HG03571 (cell line): ENCODE measurements at regions not wholly inside any gene's neighbourhood (a gene's known extent, or its start where the extent isn't known, plus 50 kb on each side); places are given as distances from the start of the nearest gene placed in this dataset.

Source experiments
- ATAC-seq: cut with Tn5 transposase; IDR thresholded peaks from one replicate; pipeline ENCODE4 v1.9.1; 2021; ENCODE audit not compliant: unreplicated experiment

DNA sequence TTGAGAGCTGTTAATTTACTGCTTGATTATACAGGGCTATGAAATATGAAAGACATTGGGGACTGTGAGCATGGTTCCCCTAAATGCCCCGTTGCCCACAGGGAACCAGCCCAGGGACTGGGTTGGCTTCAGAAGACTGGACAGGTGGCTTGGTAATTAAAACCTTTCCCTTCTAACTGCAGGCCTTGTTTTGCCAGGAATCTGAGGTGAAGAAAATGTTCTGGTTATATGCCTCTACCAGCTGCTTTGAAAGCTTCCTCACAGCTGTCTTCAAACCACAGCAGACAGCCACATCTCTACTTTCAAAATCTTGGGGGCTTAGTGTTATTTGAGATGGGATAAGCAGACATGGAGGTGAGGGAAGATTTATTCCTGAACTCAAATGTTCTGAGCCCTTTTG lies 153.3 kb upstream of the SPRY4 start:
- no peak for ATAC-seq

GRCh38 chr5:142475102-142475513 lies 150.3 kb upstream of the SPRY4 start:
- ATAC-seq, result no peak

DNA sequence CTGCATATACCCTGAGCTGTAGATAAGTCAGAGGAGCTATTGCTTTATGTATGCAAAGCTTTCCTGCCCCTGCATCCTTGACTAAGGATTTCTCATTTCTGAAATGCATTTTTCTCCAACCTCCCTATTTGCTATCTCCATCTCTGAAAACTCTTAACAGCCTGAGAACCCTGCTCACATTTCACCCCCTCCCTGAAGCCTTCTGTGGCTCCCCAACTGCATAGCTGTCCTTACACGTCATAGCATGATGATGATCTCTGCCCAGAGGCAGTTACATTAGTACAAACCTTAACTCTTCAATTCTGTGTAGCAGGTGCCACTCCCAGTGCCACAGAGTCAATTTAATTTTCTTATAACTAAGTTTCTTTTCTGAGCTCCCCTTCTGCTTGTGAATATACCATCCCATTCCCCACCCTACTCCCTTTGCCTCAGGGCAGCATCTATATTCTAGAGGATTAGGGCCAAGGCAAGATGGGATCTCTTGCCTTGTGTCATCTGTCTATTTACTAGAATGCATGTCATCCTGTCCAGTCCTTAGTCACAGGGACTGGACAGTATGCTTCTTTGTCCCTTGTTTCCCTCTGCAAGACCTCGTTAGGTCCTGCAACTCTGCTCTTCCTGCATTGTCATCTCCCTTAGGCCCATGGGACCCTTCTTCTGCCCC lies 149.7 kb upstream of the SPRY4 start:
- ATAC-seq, result no peak

DNA sequence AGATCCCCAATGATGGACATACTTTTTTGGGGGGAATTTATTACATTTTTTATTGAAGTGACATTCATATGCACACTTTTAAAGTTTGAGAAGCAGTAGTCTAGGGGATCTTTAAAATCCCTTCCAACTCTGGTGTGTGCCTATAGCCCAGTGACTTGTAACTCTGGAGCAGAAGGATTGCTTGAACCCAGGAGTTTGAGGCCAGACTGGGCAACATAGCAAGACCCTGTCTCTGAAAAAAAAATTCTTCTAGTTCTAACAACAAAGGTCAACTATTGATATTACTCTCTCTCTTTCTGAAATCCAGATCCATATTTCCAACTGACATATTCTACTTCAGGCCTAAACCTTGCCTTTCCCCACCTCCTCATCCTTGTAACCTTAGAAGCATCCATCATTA lies 148.2 kb upstream of the SPRY4 start:
- ATAC-seq, result no peak

GRCh38 chr5:142472306-142472951 lies 147.6 kb upstream of the SPRY4 start:
- ATAC-seq, result no peak

DNA sequence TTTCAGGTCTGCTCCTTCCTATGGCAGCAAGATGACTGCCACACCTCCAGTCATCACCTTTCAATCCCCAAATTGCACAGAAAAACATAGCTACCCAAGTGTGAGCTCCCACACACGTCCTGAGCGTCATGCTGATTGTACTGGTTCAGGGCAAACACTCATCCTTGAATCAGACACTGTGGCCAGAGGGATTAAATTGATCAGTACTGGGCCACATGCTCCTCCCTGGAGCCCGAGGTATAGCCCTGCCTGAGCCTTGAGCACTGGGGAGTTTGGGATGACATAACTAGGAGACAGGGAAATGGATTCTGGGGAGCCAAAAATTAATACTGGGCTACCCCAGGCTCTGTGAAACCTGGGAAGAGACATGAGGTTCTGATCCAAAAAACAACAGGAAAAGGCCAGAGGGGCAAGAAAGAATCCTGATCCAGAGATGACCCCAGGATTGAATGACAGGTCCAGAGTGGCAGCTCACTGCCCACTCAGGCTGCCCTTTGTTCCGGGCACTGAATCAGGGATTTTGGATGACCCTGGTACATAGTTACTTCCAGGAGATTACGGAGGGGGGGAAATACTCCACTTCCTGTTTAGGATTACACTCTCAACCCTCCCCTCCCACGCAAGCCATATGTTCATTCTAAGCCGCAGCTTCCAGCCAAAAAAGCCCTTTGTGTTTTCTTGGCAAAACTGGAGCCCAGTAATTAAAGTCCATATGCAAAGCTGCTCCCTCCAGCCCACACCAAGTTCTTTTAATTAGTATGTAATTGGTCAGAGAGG lies 141.6 kb upstream of the SPRY4 start:
- ATAC-seq, result no peak

GRCh38 chr5:142465476-142465875 lies 140.7 kb upstream of the SPRY4 start:
- ATAC-seq, result no peak

GRCh38 chr5:142463904-142464303 lies 139.1 kb upstream of the SPRY4 start:
- ATAC-seq, result no peak

GRCh38 chr5:142461028-142461590 lies 136.3 kb upstream of the SPRY4 start:
- no peak for ATAC-seq

- ATAC-seq, result no peak
These were observed 134.4 kb upstream of the SPRY4 start for GRCh38 chr5:142459209-142459608.

- ATAC-seq, result no peak
These were observed 131.0 kb upstream of the SPRY4 start for GRCh38 chr5:142455856-142456255.

GRCh38 chr5:142453932-142454331 lies 129.1 kb upstream of the SPRY4 start:
- no peak for ATAC-seq

DNA sequence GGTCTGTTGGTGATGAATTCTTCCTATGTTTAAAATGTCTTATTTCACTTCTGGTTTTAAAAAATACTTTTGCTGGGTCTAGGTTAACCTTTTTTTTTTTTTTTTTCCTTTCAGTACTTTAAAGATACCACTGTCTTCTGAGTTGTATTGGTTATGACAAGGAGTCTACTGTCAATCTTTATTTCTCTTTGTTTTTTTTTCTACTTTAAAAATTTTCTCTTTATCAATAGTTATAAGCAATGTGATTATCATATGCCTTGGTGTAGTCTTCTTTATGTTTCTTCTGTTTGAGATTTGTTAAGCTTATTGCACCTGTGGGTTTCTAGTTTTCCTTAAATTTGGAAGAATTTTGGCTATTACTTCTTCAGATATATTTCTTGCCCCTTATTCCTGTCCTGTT lies 125.6 kb upstream of the SPRY4 start:
- no peak for ATAC-seq

- ATAC-seq, result no peak
These were observed 123.1 kb upstream of the SPRY4 start for GRCh38 chr5:142447887-142448286.

GRCh38 chr5:142446960-142447279 lies 122.1 kb upstream of the SPRY4 start:
- ATAC-seq, result no peak

GRCh38 chr5:142446131-142446959 lies 121.5 kb upstream of the SPRY4 start:
- ATAC-seq, result no peak

DNA sequence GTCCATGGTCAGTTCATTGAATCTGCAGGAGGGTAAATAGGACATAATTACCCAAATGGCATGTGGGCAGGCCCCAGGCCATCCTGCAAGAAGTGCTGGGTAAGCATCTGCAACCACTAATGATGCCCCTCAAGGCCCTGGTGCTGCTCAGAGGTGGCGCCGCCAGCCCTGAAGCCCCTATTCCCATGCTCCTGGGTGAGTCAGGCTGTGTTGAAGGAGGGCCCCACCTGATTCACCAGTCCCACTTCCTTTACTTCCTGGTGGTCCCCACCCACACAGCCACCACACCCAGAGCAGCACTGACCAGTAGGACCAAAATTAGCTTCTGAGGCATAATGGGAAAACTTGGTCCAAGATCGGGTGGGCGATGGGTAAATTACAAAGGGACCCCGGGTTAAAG lies 120.4 kb upstream of the SPRY4 start:
- ATAC-seq, result no peak

- ATAC-seq, result no peak
These were observed 116.8 kb upstream of the SPRY4 start for GRCh38 chr5:142441616-142442015.

DNA sequence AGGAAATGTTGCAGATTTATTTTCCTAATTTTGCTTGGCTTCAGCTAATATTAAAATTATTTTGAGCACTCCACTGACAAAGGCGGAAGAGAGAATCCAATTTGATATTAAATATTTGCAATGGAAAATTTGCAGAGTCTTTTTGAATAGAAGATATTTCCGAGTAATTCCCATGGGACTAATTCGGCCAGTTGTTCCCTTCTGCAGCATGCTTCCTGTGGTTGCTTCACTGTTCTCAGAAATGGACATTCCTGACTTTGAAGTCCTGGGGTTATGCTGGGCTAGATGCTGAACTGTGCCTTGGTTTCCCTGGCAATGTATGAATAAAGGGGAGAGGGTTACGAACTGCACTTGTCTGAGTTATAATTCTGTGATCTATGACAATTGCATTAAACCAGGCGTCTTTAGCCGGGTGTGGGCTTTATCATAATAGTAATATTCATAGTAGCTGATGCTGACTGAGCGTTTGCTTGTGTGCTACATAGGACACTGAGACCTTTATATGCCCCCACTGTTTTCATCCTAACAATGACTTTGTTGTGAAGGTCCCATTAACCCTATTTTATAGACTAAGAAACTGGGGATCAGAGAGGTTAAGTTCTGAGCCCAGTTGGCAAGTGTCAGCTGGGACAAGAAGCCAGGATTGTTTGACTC lies 114.5 kb upstream of the SPRY4 start:
- no peak for ATAC-seq

GRCh38 chr5:142438573-142438972 lies 113.8 kb upstream of the SPRY4 start:
- no peak for ATAC-seq

- ATAC-seq, result no peak
These were observed 112.7 kb upstream of the SPRY4 start for GRCh38 chr5:142437563-142437962.
